GM20431 (cell line): ENCODE measurements at regions not wholly inside any gene's neighbourhood (a gene's known extent, or its start where the extent isn't known, plus 50 kb on each side); places are given as distances from the start of the nearest gene placed in this dataset.
"Not testable (repeated sequence)": the region's sequence is repeated elsewhere in the genome, so short reads cannot be mapped to it uniquely, and the experiment has no call there.

ENCODE experiments used
- in situ Hi-C: fragments of 300-500 bp; cut with MseI, MboI; formaldehyde crosslinking; loops from one replicate; pipeline ENCODE4 v1.15.0; 2020; ENCODE audit warnings: low sequenced_read_pairs; ENCODE audit not compliant: unreplicated experiment

GRCh38 chrX:26653050-26653449 is 437.1 kb downstream of the MAGEB5 start:
- in situ Hi-C loops = no loop called here

GRCh38 chrX:26651755-26652154 is 435.8 kb downstream of the MAGEB5 start:
- in situ Hi-C loops = no loop called here

- in situ Hi-C loops = no loop called here
These were observed 433.6 kb downstream of the MAGEB5 start for GRCh38 chrX:26649534-26649933.

- in situ Hi-C loops = no loop called here
These were observed 415.4 kb downstream of the MAGEB5 start for GRCh38 chrX:26631385-26631784.

- in situ Hi-C loops = no loop called here
These were observed 398.0 kb downstream of the MAGEB5 start for GRCh38 chrX:26613956-26614355.

- in situ Hi-C loops = no loop called here
These were observed 391.0 kb downstream of the MAGEB5 start for GRCh38 chrX:26606971-26607370.

GRCh38 chrX:26597981-26598380 is 382.0 kb downstream of the MAGEB5 start:
- in situ Hi-C loops = no loop called here

GRCh38 chrX:26590849-26591248 is 374.9 kb downstream of the MAGEB5 start:
- in situ Hi-C loops = no loop called here

- in situ Hi-C loops = no loop called here
These were observed 370.6 kb downstream of the MAGEB5 start for GRCh38 chrX:26586570-26586969.

- in situ Hi-C loops = no loop called here
These were observed 365.1 kb downstream of the MAGEB5 start for GRCh38 chrX:26581091-26581490.

- in situ Hi-C loops = no loop called here
These were observed 364.1 kb downstream of the MAGEB5 start for GRCh38 chrX:26580021-26580420.

GRCh38 chrX:26574234-26574633 is 358.3 kb downstream of the MAGEB5 start:
- in situ Hi-C loops = no loop called here

- in situ Hi-C loops = no loop called here
These were observed 346.2 kb downstream of the MAGEB5 start for GRCh38 chrX:26562156-26562555.

GRCh38 chrX:26559855-26560254 is 343.9 kb downstream of the MAGEB5 start:
- in situ Hi-C loops = no loop called here

GRCh38 chrX:26558719-26559386 is 342.9 kb downstream of the MAGEB5 start:
- in situ Hi-C loops = no loop called here

- in situ Hi-C loops = no loop called here
These were observed 341.8 kb downstream of the MAGEB5 start for GRCh38 chrX:26557691-26558321.

- in situ Hi-C loops = not testable (repeated sequence)
These were observed 309.8 kb downstream of the MAGEB5 start for GRCh38 chrX:26525768-26526167.

GRCh38 chrX:26522501-26522900 is 306.5 kb downstream of the MAGEB5 start:
- in situ Hi-C loops = no loop called here

- in situ Hi-C loops = no loop called here
These were observed 295.8 kb downstream of the MAGEB5 start for GRCh38 chrX:26511589-26512363.

GRCh38 chrX:26470941-26471340 is 255.0 kb downstream of the MAGEB5 start:
- in situ Hi-C loops = no loop called here

GRCh38 chrX:26466387-26466786 is 250.4 kb downstream of the MAGEB5 start:
- in situ Hi-C loops = no loop called here
